Pulmonary artery endothelial cell (primary cell): ENCODE measurements at regions not wholly inside any gene's neighbourhood (a gene's known extent, or its start where the extent isn't known, plus 50 kb on each side); places are given as distances from the start of the nearest gene placed in this dataset.
A peak's percentile ranks its signal among the peaks of the same experiment; 100 is the strongest.

Source experiments
- DNase-seq: peaks from one replicate; pipeline ENCODE4 v3.0.0-alpha.2; 2011; ENCODE audit warnings: low read depth, low spot score

- no peak for DNase-seq
These were observed 81.0 kb downstream of the SEMA4F start for GRCh38 chr2:74735009-74735408.

- no peak for DNase-seq
These were observed 81.5 kb downstream of the SEMA4F start for GRCh38 chr2:74735564-74735963.

GRCh38 chr2:74736589-74736988 lies 82.5 kb downstream of the SEMA4F start:
- no peak for DNase-seq

GRCh38 chr2:74738586-74738985 lies 84.5 kb downstream of the SEMA4F start:
- DNase-seq, result no peak

DNA sequence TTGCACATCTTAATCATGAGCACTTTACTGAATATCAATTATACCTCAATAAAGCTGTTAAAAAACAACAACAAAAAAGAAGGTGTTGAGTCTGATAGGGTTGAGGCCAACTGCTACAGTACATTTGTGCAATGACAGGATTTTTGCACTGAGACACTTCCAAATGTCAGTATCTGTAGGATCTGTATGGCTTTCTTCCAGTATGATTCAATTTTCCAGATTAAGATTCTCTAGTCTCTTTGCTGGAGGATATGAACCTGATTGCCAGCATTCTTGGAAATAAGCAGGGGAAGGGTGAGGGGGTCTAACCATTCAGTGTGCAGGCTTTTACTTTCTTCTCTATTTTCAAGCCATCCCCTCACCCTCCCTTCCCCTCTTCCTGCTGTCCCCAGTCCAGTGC lies 85.1 kb downstream of the SEMA4F start:
- DNase-seq, result no peak

GRCh38 chr2:74739733-74740241 lies 85.7 kb downstream of the SEMA4F start:
- no peak for DNase-seq

DNA sequence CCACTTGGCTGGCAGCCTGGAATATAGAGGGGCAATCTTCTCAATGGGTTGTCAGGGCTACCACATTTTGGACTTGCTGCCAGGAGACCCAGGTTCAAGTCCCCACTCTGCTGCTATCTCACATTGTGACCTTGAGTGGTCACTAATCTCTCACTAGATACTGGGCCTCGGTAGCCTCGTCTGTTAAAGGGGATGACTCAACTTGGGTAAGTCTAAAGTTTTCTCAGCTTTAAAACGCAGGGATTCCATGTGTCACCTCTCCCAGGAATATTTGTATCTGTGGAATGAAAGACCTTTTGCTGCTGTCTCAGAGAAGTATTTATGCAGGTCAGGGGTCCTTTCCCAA lies 86.3 kb downstream of the SEMA4F start:
- no peak for DNase-seq

- DNase-seq, result peak; percentile 30
These were observed 86.8 kb downstream of the SEMA4F start for GRCh38 chr2:74740741-74741431.

GRCh38 chr2:74741629-74742028 lies 87.6 kb downstream of the SEMA4F start:
- DNase-seq, result no peak

DNA sequence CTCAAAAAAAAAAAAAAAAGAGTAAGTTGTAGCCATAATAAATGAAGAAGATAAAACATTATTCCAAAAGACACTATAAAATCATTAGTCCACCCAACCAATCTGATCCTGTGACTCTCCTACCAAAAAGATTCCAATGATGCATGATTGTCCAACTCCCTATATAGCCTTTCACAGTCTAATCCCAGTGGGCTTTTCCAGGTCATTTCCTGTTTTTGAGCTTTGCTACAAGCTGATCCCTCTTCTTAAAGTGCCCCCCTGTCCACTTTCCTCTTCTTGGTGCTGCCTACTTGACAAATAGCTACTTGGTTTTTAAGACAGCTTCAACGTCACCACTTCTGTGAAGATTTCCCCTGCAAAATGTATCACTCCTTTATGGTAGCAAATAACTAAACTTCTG lies 88.4 kb downstream of the SEMA4F start:
- no peak for DNase-seq

DNA sequence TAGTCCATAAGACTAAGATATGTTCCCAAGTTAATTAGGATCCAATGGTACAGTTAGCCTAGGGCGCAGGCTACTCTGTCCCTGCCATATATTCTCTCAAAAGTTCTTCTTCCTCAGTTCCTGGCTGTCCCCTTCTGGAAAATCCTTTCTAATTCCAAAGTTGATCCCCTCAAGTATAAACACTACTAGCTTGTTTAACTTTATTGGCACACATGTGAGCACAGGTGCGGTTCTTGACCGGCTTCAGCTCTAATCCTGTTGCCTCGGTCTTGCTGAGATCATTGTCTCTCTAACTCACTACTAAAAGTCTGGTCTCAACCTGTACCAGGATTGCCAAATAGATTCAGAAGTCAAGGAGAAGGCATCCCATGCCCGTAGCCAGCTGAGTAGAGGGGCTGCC lies 89.0 kb downstream of the SEMA4F start:
- DNase-seq, result no peak

DNA sequence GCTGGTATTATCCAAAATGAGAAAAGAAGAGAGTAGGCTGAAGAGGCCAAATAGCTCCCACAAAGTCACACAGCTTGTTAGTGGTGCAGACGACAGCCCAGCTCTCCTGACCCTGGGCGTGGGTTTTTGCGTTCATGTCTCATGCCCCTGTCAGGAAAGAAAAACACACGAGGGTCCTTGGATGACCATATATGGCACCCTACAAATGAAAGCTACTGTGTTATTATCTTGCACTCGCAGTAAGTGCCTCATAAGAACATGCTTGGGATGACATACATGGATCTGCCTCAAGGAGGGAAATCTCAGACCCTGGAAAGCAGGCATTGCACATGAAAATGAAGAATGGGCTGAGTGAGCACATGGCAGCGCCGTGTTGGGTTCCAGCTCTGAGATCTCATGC lies 89.7 kb downstream of the SEMA4F start:
- DNase-seq, result no peak

GRCh38 chr2:74744731-74745515 lies 89.0 kb upstream of the HK2 start:
- DNase-seq, result no peak

GRCh38 chr2:74745766-74746165 lies 88.2 kb upstream of the HK2 start:
- DNase-seq, result no peak

GRCh38 chr2:74746480-74746879 lies 87.4 kb upstream of the HK2 start:
- no peak for DNase-seq

DNA sequence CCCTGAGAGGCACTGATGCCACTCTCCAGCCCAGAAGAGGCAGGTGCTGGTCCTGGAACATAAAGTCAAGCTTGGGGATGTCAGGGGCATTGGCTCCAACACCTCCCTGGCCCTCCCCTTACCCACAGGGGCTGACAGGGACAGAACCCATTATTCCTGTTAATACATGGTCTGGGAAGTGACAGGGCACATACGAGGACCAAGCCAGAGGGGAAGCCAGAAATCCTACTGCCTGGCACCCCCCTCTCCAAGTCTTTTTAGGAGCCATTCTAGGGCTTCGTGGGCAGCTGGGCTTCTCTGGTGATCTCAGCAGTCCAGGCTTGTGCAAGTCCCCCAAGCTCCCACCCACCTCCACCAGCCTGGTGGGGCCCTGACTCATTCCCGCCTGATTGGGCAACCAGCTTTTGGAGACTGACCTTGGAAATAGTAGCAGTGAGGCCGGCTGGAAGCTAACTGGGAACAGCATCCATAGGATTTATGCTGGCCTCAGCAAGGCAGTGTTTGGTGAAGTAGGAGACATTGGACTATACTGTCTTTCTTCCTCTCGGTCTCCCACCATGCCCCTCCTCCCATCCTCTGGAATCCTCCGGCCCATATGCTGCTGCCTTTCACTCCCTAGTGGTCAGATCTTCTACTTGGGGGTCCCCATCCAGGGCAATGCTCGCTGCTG lies 86.4 kb upstream of the HK2 start:
- no peak for DNase-seq

- DNase-seq, result no peak
These were observed 85.3 kb upstream of the HK2 start for GRCh38 chr2:74748665-74749064.

DNA sequence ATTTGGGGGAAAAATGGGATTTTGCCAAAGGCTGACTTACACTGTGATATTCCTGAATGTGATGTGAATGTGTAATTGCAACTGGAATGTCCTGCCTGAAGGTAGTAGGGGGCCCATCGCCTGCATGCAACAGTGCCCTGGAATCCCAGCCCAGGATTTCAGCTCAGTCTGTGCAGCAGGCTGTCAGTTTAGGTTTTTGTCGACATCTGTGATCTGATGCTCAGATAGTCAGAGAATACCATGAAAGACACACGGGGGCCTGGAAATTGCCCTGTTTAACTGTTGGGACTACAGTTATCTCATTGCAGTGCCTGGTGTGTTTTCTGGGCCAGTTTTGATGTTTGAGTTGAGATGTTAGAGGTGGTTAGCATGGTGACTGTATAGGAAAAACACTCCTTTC lies 84.5 kb upstream of the HK2 start:
- DNase-seq, result no peak

- no peak for DNase-seq
These were observed 81.7 kb upstream of the HK2 start for GRCh38 chr2:74751981-74752851.

- no peak for DNase-seq
These were observed 78.5 kb upstream of the HK2 start for GRCh38 chr2:74755386-74755785.

DNA sequence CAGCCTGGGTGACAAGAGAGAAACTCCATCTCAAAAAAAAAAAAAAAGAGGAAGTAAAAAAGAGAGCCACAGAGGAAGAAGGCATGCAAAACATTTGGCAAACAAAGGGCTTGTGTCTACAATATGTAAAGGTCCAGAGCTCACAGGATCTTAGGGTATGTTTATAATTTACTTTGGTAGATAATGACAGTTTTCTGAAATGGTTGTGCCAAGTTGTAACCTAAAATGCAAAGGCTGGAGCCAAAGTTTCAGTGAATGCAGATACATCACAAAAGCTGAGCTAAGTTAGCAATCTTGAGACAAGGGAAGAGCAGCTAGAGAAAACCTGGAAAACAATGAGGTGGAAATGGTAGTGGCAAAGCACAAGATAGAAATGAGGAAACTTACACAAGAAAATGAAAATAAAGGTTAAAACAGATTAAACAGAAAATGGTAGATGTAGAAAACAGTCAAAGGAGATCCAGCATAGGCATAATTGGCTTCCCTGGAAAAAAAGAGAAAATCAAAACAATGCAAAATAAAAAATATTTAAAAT lies 77.5 kb upstream of the HK2 start:
- no peak for DNase-seq
